Endothelial cell of umbilical vein (primary cell): ENCODE measurements at regions not wholly inside any gene's neighbourhood (a gene's known extent, or its start where the extent isn't known, plus 50 kb on each side); places are given as distances from the start of the nearest gene placed in this dataset.

ENCODE experiments used
- BruUV-seq: library from RNA; stranded (reverse); fragments of 400-500 nt; replicated peaks from 2 replicates; lab custom pipeline; 2021; lab: Mats Ljungman, UMichigan
- CTCF ChIA-PET: fragments of 300-600, 350-600 bp; sonication (Branson Sonifier 250); formaldehyde crosslinking; loops from one replicate; lab custom pipeline; 2021; ENCODE audit warnings: antibody characterized with exemption, inconsistent platforms; lab: Charles Lee
- POLR2A ChIA-PET: fragments of 300-600, 350-600 bp; sonication (Branson Sonifier 250); formaldehyde crosslinking; loops from one replicate; lab custom pipeline; 2021; ENCODE audit warnings: antibody characterized with exemption, inconsistent platforms; lab: Charles Lee
- DNase-seq: peaks from one replicate; pipeline ENCODE4 v3.0.0-alpha.2; 2011; ENCODE audit warnings: low read depth, low spot score
- FAIRE-seq: peaks from 2 replicates; lab custom pipeline; 2011; peaks lifted over from hg19 to GRCh38; lab: Jason Lieb, UNC
- H2AFZ ChIP-seq: 2 replicates; pipeline ENCODE4 v1.6.0; 2012; ENCODE audit warnings: low read depth, low read length, control low read depth, inconsistent platforms
- H3K27ac ChIP-seq: 2 replicates; pipeline ENCODE4 v1.5.1; 2011; ENCODE audit warnings: low read depth, mild to moderate bottlenecking, control low read depth, low read length, moderate library complexity; ENCODE audit not compliant: insufficient read depth
- H3K27me3 ChIP-seq, 2 experiments: 2 replicates each; pipeline versions ENCODE4 v1.6.0 to v1.6.1; 2011; ENCODE audit warnings: low read length in 2 of 2, mixed read lengths in 1 of 2; ENCODE audit not compliant: control insufficient read depth in 2 of 2, insufficient read depth in 2 of 2
- H3K36me3 ChIP-seq, 2 experiments: 2 replicates in 1 of 2; 3 replicates in 1 of 2; pipeline ENCODE4 v1.5.1; 2011; ENCODE audit warnings: low read length in 2 of 2, mild to moderate bottlenecking in 1 of 2, moderate library complexity in 1 of 2; ENCODE audit not compliant: control insufficient read depth in 2 of 2, insufficient read depth in 2 of 2; ENCODE audit errors: extremely low read depth in 1 of 2
- H3K4me1 ChIP-seq: 3 replicates; pipeline ENCODE4 v1.5.1; 2011; ENCODE audit warnings: mild to moderate bottlenecking, low read length; ENCODE audit not compliant: control insufficient read depth, insufficient read depth; ENCODE audit errors: extremely low read depth
- H3K4me2 ChIP-seq: 2 replicates; pipeline ENCODE4 v1.6.1; 2011; ENCODE audit warnings: low read length, control low read depth, mixed read lengths; ENCODE audit not compliant: insufficient read depth
- H3K4me3 ChIP-seq, 3 experiments: fragments of 200-600 bp in 1 of 3; sonication (generic), shearing (Covaris generic) in 1 of 3; replicated peaks in 1 of 3; 2 replicates each; pipeline ENCODE4 v1.5.1; 2011 to 2016; ENCODE audit warnings: control low read depth in 3 of 3, low read length in 3 of 3, mild to moderate bottlenecking in 2 of 3, inconsistent platforms in 1 of 3, low read depth in 1 of 3, moderate library complexity in 1 of 3; ENCODE audit not compliant: insufficient read depth in 1 of 3
- H3K79me2 ChIP-seq: 2 replicates; pipeline ENCODE4 v1.6.0; 2012; ENCODE audit warnings: low read length, inconsistent platforms; ENCODE audit not compliant: control insufficient read depth, insufficient read depth
- H3K9ac ChIP-seq: replicated peaks from 2 replicates; pipeline ENCODE3; 2011; ENCODE audit warnings: low read length, control low read depth; ENCODE audit not compliant: insufficient read depth; ENCODE audit errors: extremely low read depth
- H3K9me1 ChIP-seq: replicated peaks from 3 replicates; pipeline ENCODE4 v1.6.0; 2011; ENCODE audit warnings: mild to moderate bottlenecking, low read length; ENCODE audit not compliant: control insufficient read depth, insufficient read depth; ENCODE audit errors: extremely low read depth
- H3K9me3 ChIP-seq: replicated peaks from 2 replicates; pipeline ENCODE4 v1.5.1; 2012; ENCODE audit warnings: low read length, inconsistent platforms; ENCODE audit not compliant: control insufficient read depth, insufficient read depth
- H4K20me1 ChIP-seq: replicated peaks from 2 replicates; pipeline ENCODE3; 2011; ENCODE audit warnings: mild to moderate bottlenecking, low read length; ENCODE audit not compliant: control insufficient read depth, insufficient read depth; ENCODE audit errors: extremely low read depth
- EZH2 ChIP-seq: IDR thresholded peaks from 2 replicates; pipeline ENCODE4 v1.6.1; 2012; ENCODE audit warnings: borderline replicate concordance, low read depth, mild to moderate bottlenecking, moderate library complexity, low read length, inconsistent platforms; ENCODE audit not compliant: severe bottlenecking
- FOS ChIP-seq: IDR thresholded peaks from 2 replicates; pipeline ENCODE4 v1.6.1; 2011; ENCODE audit warnings: mild to moderate bottlenecking, low read length, moderate library complexity, borderline replicate concordance; ENCODE audit not compliant: insufficient read depth
- GATA2 ChIP-seq: IDR thresholded peaks from 2 replicates; pipeline ENCODE4 v1.7.0; 2011; ENCODE audit warnings: low read depth, mild to moderate bottlenecking, moderate library complexity, mixed read lengths, low read length; ENCODE audit not compliant: insufficient read length, insufficient read depth
- JUN ChIP-seq: IDR thresholded peaks from 2 replicates; pipeline ENCODE4 v1.6.1; 2011; ENCODE audit warnings: borderline replicate concordance, low read depth; ENCODE audit not compliant: insufficient read length, insufficient read depth
- MAX ChIP-seq: IDR thresholded peaks from 2 replicates; pipeline ENCODE4 v1.6.1; 2011; ENCODE audit not compliant: insufficient read depth, insufficient read length
- MYC ChIP-seq: IDR thresholded peaks from one replicate; pipeline ENCODE4 v1.6.1; 2011; ENCODE audit warnings: mild to moderate bottlenecking, low read depth, low read length
- POLR2A ChIP-seq: IDR thresholded peaks from 2 replicates; pipeline ENCODE4 v1.6.1; 2012; ENCODE audit warnings: low read depth, mild to moderate bottlenecking, control low read depth, low read length
- POLR2AphosphoS5 ChIP-seq: IDR thresholded peaks from 2 replicates; pipeline ENCODE4 v1.6.1; 2012; ENCODE audit warnings: low read depth, mild to moderate bottlenecking, control low read depth, low read length, moderate library complexity; ENCODE audit not compliant: insufficient read depth
- dilution Hi-C: fragments of 300-500 bp; cut with MboI; formaldehyde crosslinking; loops from one replicate; pipeline ENCODE4 v1.15.0; 2019; ENCODE audit warnings: low sequenced_read_pairs; ENCODE audit not compliant: extremely low pct_ligation_motif_present
- intact Hi-C: fragments of 100-400 bp; cut with micrococcal nuclease; formaldehyde crosslinking; loops from one replicate; pipeline ENCODE4 v1.10.0; 2022
- TF ChIP-seq, protein P1 (sequence below), 2 donors: IDR thresholded peaks; 1 replicate in 1 of 2; 2 replicates in 1 of 2; pipeline ENCODE4 v1.5.1; 2011; ENCODE audit warnings: low read length in 2 of 2, mild to moderate bottlenecking in 2 of 2, moderate library complexity in 2 of 2, control low read depth in 1 of 2, inconsistent platforms in 1 of 2, low read depth in 1 of 2; ENCODE audit not compliant: insufficient read depth in 1 of 2; ENCODE audit errors: extremely low read depth in 1 of 2

DNA sequence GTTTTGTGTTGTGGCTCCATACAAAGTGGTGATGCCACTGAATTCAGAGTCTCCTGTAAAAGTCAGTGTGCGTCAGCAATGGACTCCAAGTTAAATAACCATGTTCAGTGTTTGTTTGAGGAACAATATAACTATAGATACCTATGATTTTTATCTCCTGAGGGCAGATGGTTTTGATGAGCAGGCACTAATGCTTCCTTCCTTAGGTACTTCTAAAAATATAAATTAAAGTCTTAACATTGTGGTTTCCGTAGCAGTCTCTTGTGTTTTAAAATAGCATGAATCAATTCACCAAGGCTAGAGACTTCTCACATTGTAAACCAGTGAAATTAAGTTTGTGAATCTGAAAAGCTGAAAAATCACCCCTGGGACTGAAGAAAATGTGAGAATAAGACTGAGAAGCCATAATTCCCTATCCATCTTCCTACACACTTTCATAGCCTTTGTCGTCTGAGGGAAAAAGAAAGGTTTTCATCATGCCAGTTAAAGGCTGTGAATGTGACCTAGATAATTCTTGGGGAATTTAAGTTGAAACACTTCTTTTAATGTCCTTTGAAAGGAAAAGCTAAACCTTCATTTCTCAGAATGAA is 1502.9 kb downstream of the CDH11 start:
- H3K9me1 ChIP-seq = no peaks in the 10 kb centered on the region
- no peaks in the 10 kb centered on the region for H4K20me1 ChIP-seq
- ChIA-PET CTCF (no interaction called here), POLR2A (no interaction called here)
- no peaks in the 10 kb centered on the region for H3K36me3 ChIP-seq
- dilution Hi-C loops (no loop called here), intact Hi-C loops (no loop called here)
- no peaks in the 10 kb centered on the region for H3K9me3 ChIP-seq
- H3K4me1 ChIP-seq = peaks cover 7% of the 10 kb centered on the region
- no peak for FAIRE-seq
- H3K4me2 ChIP-seq = no peak overlapping the region
- DNase-seq = no peak
- TF ChIP-seq, protein P1, sequence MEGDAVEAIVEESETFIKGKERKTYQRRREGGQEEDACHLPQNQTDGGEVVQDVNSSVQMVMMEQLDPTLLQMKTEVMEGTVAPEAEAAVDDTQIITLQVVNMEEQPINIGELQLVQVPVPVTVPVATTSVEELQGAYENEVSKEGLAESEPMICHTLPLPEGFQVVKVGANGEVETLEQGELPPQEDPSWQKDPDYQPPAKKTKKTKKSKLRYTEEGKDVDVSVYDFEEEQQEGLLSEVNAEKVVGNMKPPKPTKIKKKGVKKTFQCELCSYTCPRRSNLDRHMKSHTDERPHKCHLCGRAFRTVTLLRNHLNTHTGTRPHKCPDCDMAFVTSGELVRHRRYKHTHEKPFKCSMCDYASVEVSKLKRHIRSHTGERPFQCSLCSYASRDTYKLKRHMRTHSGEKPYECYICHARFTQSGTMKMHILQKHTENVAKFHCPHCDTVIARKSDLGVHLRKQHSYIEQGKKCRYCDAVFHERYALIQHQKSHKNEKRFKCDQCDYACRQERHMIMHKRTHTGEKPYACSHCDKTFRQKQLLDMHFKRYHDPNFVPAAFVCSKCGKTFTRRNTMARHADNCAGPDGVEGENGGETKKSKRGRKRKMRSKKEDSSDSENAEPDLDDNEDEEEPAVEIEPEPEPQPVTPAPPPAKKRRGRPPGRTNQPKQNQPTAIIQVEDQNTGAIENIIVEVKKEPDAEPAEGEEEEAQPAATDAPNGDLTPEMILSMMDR (IDR thresholded peaks at IDR 0.05; ENCODE audit: extremely low read depth in 1 of 2, insufficient read depth in 1 of 2, low read depth in 1 of 2, low read length in 2 of 2) = no peak
- no peak for TF ChIP-seq EZH2
- no peak for TF ChIP-seq FOS
- TF ChIP-seq MYC = no peak
- TF ChIP-seq MAX = no peak
- TF ChIP-seq GATA2 = no peak
- no peak for TF ChIP-seq JUN
- no peak for TF ChIP-seq POLR2AphosphoS5
- TF ChIP-seq POLR2A = no peak
- no peaks in the 10 kb centered on the region for H3K27me3 ChIP-seq
- BruUV-seq = no TSS peak
- H2AFZ ChIP-seq = no peak overlapping the region
- no peak overlapping the region for H3K9ac ChIP-seq
- no peaks in the 10 kb centered on the region for H3K79me2 ChIP-seq
- no peak overlapping the region for H3K4me3 ChIP-seq
- no peak overlapping the region for H3K27ac ChIP-seq
